ENCODE measurements at regions not wholly inside any gene's neighbourhood (a gene's known extent, or its start where the extent isn't known, plus 50 kb on each side); places are given as distances from the start of the nearest gene placed in this dataset.

- Histone ChIP-seq H3K36me3 (no peaks in the 10 kb centered on the region), H3K9me3 (no peaks in the 10 kb centered on the region), H3K27me3 (replicated peaks; ENCODE audit: insufficient read depth) (no peaks in the 10 kb centered on the region), H3K4me3 (no peak overlapping the region), H3K27ac (no peak overlapping the region), H3K4me1 (ENCODE audit: control insufficient read depth in 1 of 2, low read depth in 2 of 2) (peaks cover 0 to 9% of the 10 kb centered on the region in 2 donors)
- no peak for TF ChIP-seq CTCF (IDR thresholded peaks at IDR 0.05)
- DNase-seq (ENCODE audit: low spot score) (no peak), ATAC-seq (ENCODE audit: insufficient number of reproducible peaks, low FRiP score, low read depth) (no peak)
Observed at GRCh38 chr1:83012950-83013349, 986.0 kb downstream of the TTLL7 start.

GRCh38 chr1:83011265-83011664 lies 987.7 kb downstream of the TTLL7 start:
- no peak for TF ChIP-seq CTCF (IDR thresholded peaks at IDR 0.05)
- no peaks in the 10 kb centered on the region for H3K9me3 ChIP-seq
- no peaks in the 10 kb centered on the region for H3K36me3 ChIP-seq
- no peaks in the 10 kb centered on the region for H3K4me1 ChIP-seq (ENCODE audit: control insufficient read depth in 1 of 2, low read depth in 2 of 2)
- no peak overlapping the region for H3K4me3 ChIP-seq
- DNase-seq (ENCODE audit: low spot score) (no peak), ATAC-seq (ENCODE audit: insufficient number of reproducible peaks, low FRiP score, low read depth) (no peak)
- H3K27me3 ChIP-seq (replicated peaks; ENCODE audit: insufficient read depth) = no peaks in the 10 kb centered on the region
- H3K27ac ChIP-seq = no peak overlapping the region

GRCh38 chr1:83006271-83006670 lies 992.7 kb downstream of the TTLL7 start:
- Histone ChIP-seq H3K4me3 (no peak overlapping the region), H3K4me1 (ENCODE audit: control insufficient read depth in 1 of 2, low read depth in 2 of 2) (no peaks in the 10 kb centered on the region), H3K9me3 (no peaks in the 10 kb centered on the region), H3K27ac (no peak overlapping the region), H3K27me3 (replicated peaks; ENCODE audit: insufficient read depth) (no peaks in the 10 kb centered on the region), H3K36me3 (no peaks in the 10 kb centered on the region)
- no peak for ATAC-seq (ENCODE audit: insufficient number of reproducible peaks, low FRiP score, low read depth)
- DNase-seq (ENCODE audit: low spot score) = no peak
- TF ChIP-seq CTCF (IDR thresholded peaks at IDR 0.05) = no peak

- H3K27me3 ChIP-seq (replicated peaks; ENCODE audit: insufficient read depth) = no peaks in the 10 kb centered on the region
- no peak overlapping the region for H3K27ac ChIP-seq
- no peaks in the 10 kb centered on the region for H3K36me3 ChIP-seq
- DNase-seq (ENCODE audit: low spot score) (no peak), ATAC-seq (ENCODE audit: insufficient number of reproducible peaks, low FRiP score, low read depth) (no peak)
- no peaks in the 10 kb centered on the region for H3K4me1 ChIP-seq (ENCODE audit: control insufficient read depth in 1 of 2, low read depth in 2 of 2)
- H3K4me3 ChIP-seq = no peak overlapping the region
- H3K9me3 ChIP-seq = no peaks in the 10 kb centered on the region
- TF ChIP-seq CTCF (IDR thresholded peaks at IDR 0.05) = no peak
Observed at GRCh38 chr1:83000286-83000685, 998.6 kb downstream of the TTLL7 start.

GRCh38 chr1:82995951-82996350 lies 1003.0 kb downstream of the TTLL7 start:
- no peak for DNase-seq (ENCODE audit: low spot score)
- Histone ChIP-seq H3K4me1 (ENCODE audit: control insufficient read depth in 1 of 2, low read depth in 2 of 2) (peaks cover 0 to 6% of the 10 kb centered on the region in 2 donors), H3K27me3 (replicated peaks; ENCODE audit: insufficient read depth) (no peaks in the 10 kb centered on the region), H3K27ac (no peak overlapping the region), H3K4me3 (no peak overlapping the region), H3K9me3 (no peaks in the 10 kb centered on the region), H3K36me3 (no peaks in the 10 kb centered on the region)
- TF ChIP-seq CTCF (IDR thresholded peaks at IDR 0.05) = no peak
- no peak for ATAC-seq (ENCODE audit: insufficient number of reproducible peaks, low FRiP score, low read depth)

All from thoracic aorta (tissue), 2 donors.